Neural progenitor cell (in vitro differentiated cells): ENCODE measurements at regions not wholly inside any gene's neighbourhood (a gene's known extent, or its start where the extent isn't known, plus 50 kb on each side); places are given as distances from the start of the nearest gene placed in this dataset.

Experiments used
- DNase-seq: peaks from one replicate; pipeline ENCODE4 v3.0.0-alpha.2; 2016; ENCODE audit warnings: low spot score
- H2AFZ ChIP-seq: fragments of 200-600 bp; sonication (generic); replicated peaks from 2 replicates; pipeline ENCODE4 v1.6.1; 2016; ENCODE audit warnings: antibody characterized with exemption
- H3F3A ChIP-seq: fragments of 200-600 bp; sonication (generic); 2 replicates; pipeline ENCODE4 v1.6.1; 2016; ENCODE audit warnings: antibody characterized with exemption, low read depth
- H3K27ac ChIP-seq: fragments of 200-600 bp; sonication (generic); 2 replicates; pipeline ENCODE4 v1.5.1; 2016; ENCODE audit warnings: mild to moderate bottlenecking
- H3K27me3 ChIP-seq: fragments of 200-600 bp; sonication (generic); 2 replicates; pipeline ENCODE4 v1.6.1; 2016; ENCODE audit warnings: mild to moderate bottlenecking, moderate library complexity
- H3K36me3 ChIP-seq: fragments of 200-600 bp; sonication (generic); 2 replicates; pipeline ENCODE4 v1.5.1; 2016
- H3K4me1 ChIP-seq: fragments of 200-600 bp; sonication (generic); 2 replicates; pipeline ENCODE4 v1.6.1; 2016; ENCODE audit warnings: mixed run types
- H3K4me2 ChIP-seq: fragments of 200-600 bp; sonication (generic); 2 replicates; pipeline ENCODE4 v1.6.1; 2016
- H3K4me3 ChIP-seq: fragments of 200-600 bp; sonication (generic); 2 replicates; pipeline ENCODE4 v1.5.1; 2016
- H3K79me2 ChIP-seq: fragments of 200-600 bp; sonication (generic); 2 replicates; pipeline ENCODE4 v1.6.1; 2016; ENCODE audit warnings: low read depth
- H3K9ac ChIP-seq: fragments of 200-600 bp; sonication (generic); 2 replicates; pipeline ENCODE4 v1.6.1; 2016
- H3K9me3 ChIP-seq: fragments of 200-600 bp; sonication (generic); 2 replicates; pipeline ENCODE4 v1.5.1; 2016; ENCODE audit warnings: low read depth
- H4K20me1 ChIP-seq: fragments of 200-600 bp; sonication (generic); 2 replicates; pipeline ENCODE4 v1.6.1; 2016; ENCODE audit warnings: low read depth
- H3K27ac Mint-ChIP-seq: 3 replicates; pipeline ENCODE4 v1.8.0; 2021; ENCODE audit warnings: mixed read lengths
- H3K27me3 Mint-ChIP-seq: 2 replicates; pipeline ENCODE4 v1.8.0; 2022; ENCODE audit warnings: low read depth, mild to moderate bottlenecking, inconsistent platforms, moderate library complexity, mixed read lengths; ENCODE audit not compliant: insufficient read depth
- H3K36me3 Mint-ChIP-seq: 3 replicates; pipeline ENCODE4 v1.8.0; 2021; ENCODE audit warnings: mixed read lengths
- H3K4me1 Mint-ChIP-seq: 3 replicates; pipeline ENCODE4 v1.8.0; 2021; ENCODE audit warnings: mixed read lengths
- H3K4me3 Mint-ChIP-seq: 3 replicates; pipeline ENCODE4 v1.8.0; 2021; ENCODE audit warnings: mild to moderate bottlenecking, moderate library complexity, mixed read lengths
- H3K9me3 Mint-ChIP-seq: 3 replicates; pipeline ENCODE4 v1.8.0; 2020; ENCODE audit warnings: mixed read lengths
- EZH2 ChIP-seq: fragments of 200-600 bp; sonication (generic); IDR thresholded peaks from 2 replicates; pipeline ENCODE4 v1.6.1; 2017; ENCODE audit warnings: antibody characterized with exemption, mild to moderate bottlenecking, moderate library complexity
- EZH2phosphoT487 ChIP-seq: fragments of 200-600 bp; sonication (generic); IDR thresholded peaks from 2 replicates; pipeline ENCODE4 v1.6.1; 2017; ENCODE audit warnings: antibody characterized with exemption
- TF ChIP-seq, protein P1 (sequence below): fragments of 200-600 bp; sonication (generic); IDR thresholded peaks from 2 replicates; pipeline ENCODE4 v1.5.1; 2017; ENCODE audit warnings: antibody characterized with exemption, mild to moderate bottlenecking

DNA sequence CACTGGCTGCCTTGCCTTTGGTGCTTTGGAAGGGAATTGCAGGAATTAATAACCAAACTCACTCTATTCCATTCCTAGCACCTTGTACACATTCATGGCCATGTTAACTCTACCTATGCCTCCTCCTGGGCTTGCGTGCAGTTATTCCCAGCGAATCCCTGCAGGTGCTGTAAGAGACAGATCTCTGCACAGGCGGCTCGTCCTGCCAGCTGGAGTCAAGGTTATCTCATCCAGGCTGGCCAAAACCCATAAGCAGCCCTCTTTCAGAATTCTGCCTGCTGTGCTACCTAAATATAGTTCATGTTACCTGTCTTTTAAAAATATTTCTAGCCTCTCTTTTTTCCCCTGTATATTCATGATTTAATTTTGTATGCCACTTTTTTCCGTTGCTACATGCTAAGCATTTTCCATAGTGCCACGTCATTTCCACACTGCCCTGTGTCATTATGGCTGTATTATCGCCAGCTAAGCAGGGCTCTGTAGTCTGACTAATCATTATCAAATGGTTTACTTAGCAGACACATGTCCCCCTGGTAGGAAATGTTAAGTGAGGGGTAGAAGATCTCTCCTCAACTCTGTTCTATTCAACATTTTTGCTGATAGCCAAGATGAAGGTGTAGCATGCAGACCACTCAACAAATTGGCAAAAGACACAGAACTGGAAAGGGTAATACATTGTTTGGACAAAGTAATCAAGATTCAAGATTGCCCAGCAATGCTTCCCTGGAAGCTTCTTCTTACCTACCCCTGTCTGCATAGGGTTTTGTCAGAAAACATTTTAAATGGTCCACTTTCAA lies 79.7 kb upstream of the TAF1B start:
- no peaks in the 10 kb centered on the region for H4K20me1 ChIP-seq
- Mint-ChIP-seq H3K9me3 (no peaks in the 10 kb centered on the region), H3K4me1 (peaks cover 59% of the 10 kb centered on the region), H3K36me3 (no peaks in the 10 kb centered on the region), H3K4me3 (no peak overlapping the region), H3K27ac (no peak overlapping the region), H3K27me3 (peaks cover 16% of the 10 kb centered on the region)
- no peaks in the 10 kb centered on the region for H3F3A ChIP-seq
- H3K27me3 ChIP-seq = peaks cover 9% of the 10 kb centered on the region
- H3K4me1 ChIP-seq = peaks cover 6% of the 10 kb centered on the region
- H3K4me3 ChIP-seq = no peak overlapping the region
- no peaks in the 10 kb centered on the region for H3K79me2 ChIP-seq
- no peaks in the 10 kb centered on the region for H3K36me3 ChIP-seq
- H3K4me2 ChIP-seq = no peak overlapping the region
- H3K9ac ChIP-seq = no peak overlapping the region
- TF ChIP-seq EZH2 = no peak
- no peak for TF ChIP-seq EZH2phosphoT487
- TF ChIP-seq, protein P1, sequence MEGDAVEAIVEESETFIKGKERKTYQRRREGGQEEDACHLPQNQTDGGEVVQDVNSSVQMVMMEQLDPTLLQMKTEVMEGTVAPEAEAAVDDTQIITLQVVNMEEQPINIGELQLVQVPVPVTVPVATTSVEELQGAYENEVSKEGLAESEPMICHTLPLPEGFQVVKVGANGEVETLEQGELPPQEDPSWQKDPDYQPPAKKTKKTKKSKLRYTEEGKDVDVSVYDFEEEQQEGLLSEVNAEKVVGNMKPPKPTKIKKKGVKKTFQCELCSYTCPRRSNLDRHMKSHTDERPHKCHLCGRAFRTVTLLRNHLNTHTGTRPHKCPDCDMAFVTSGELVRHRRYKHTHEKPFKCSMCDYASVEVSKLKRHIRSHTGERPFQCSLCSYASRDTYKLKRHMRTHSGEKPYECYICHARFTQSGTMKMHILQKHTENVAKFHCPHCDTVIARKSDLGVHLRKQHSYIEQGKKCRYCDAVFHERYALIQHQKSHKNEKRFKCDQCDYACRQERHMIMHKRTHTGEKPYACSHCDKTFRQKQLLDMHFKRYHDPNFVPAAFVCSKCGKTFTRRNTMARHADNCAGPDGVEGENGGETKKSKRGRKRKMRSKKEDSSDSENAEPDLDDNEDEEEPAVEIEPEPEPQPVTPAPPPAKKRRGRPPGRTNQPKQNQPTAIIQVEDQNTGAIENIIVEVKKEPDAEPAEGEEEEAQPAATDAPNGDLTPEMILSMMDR = no peak
- H3K9me3 ChIP-seq = no peaks in the 10 kb centered on the region
- no peak overlapping the region for H2AFZ ChIP-seq
- DNase-seq = no peak
- no peak overlapping the region for H3K27ac ChIP-seq

DNA sequence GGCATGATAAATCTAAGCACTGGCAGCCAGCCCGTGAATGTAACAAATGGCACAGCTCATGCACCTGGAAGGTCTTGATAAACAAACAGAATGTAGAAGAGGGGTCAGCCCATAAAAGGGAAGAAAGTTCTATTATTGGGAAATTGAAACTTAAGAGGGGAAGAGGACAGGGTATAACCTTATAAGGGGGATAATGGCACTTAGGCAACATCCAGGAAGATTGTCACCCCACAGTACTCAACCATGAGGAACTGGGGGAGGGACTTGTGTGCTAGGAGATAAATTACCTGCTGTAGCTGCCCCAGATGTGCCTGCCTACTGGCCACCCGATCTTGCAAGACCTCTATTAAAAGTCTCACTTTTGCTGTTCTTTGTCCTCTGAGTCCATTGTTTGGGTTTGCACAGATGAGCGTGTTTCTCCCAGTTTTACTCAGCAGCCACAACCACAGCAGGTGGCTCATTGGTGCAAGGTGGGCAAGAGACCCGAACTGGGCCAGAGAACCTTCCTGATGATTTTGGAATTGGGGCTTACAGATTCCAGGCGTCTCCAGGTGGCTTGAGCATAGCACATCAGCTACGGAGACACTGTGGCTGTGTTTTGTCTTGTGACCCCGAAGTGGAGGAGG lies 79.0 kb upstream of the TAF1B start:
- Mint-ChIP-seq H3K4me3 (no peak overlapping the region), H3K27ac (no peak overlapping the region)
- no peak overlapping the region for H3K27ac ChIP-seq

GRCh38 chr2:9765611-9766531 lies 77.4 kb upstream of the TAF1B start:
- TF ChIP-seq EZH2phosphoT487 (no peak), EZH2 (no peak)
- TF ChIP-seq, protein P1 = peak; percentile 21
- Histone ChIP-seq H3K9ac (no peak overlapping the region), H3K4me1 (peaks cover 17% of the 10 kb centered on the region), H3K27ac (no peak overlapping the region), H3K36me3 (no peaks in the 10 kb centered on the region), H3K9me3 (no peaks in the 10 kb centered on the region), H3K4me2 (no peak overlapping the region), H3F3A (peaks cover 4% of the 10 kb centered on the region), H3K79me2 (no peaks in the 10 kb centered on the region), H2AFZ (peak overlapping the region; percentile 87), H3K4me3 (no peak overlapping the region), H4K20me1 (no peaks in the 10 kb centered on the region), H3K27me3 (no peaks in the 10 kb centered on the region)
- Mint-ChIP-seq H3K4me3 (no peak overlapping the region), H3K27ac (peak overlapping the region; percentile 58), H3K4me1 (peaks cover 74% of the 10 kb centered on the region), H3K36me3 (no peaks in the 10 kb centered on the region), H3K27me3 (peaks cover 12% of the 10 kb centered on the region), H3K9me3 (no peaks in the 10 kb centered on the region)
- DNase-seq = no peak

More for the DNA sequence above, 79.0 kb upstream of the TAF1B start:
- Histone ChIP-seq H2AFZ (no peak overlapping the region), H4K20me1 (no peaks in the 10 kb centered on the region), H3K9me3 (no peaks in the 10 kb centered on the region), H3K27me3 (peaks cover 4% of the 10 kb centered on the region), H3K79me2 (no peaks in the 10 kb centered on the region), H3K36me3 (no peaks in the 10 kb centered on the region), H3F3A (no peaks in the 10 kb centered on the region), H3K4me3 (no peak overlapping the region), H3K9ac (no peak overlapping the region), H3K4me2 (no peak overlapping the region), H3K4me1 (peaks cover 4% of the 10 kb centered on the region)
- Mint-ChIP-seq H3K4me1 (peaks cover 60% of the 10 kb centered on the region), H3K27me3 (peaks cover 16% of the 10 kb centered on the region), H3K36me3 (no peaks in the 10 kb centered on the region), H3K9me3 (no peaks in the 10 kb centered on the region)
- no peak for TF ChIP-seq EZH2phosphoT487
- TF ChIP-seq, protein P1 = no peak
- no peak for TF ChIP-seq EZH2
- DNase-seq = no peak
